ENCODE measurements at regions not wholly inside any gene's neighbourhood (a gene's known extent, or its start where the extent isn't known, plus 50 kb on each side); places are given as distances from the start of the nearest gene placed in this dataset.

DNA sequence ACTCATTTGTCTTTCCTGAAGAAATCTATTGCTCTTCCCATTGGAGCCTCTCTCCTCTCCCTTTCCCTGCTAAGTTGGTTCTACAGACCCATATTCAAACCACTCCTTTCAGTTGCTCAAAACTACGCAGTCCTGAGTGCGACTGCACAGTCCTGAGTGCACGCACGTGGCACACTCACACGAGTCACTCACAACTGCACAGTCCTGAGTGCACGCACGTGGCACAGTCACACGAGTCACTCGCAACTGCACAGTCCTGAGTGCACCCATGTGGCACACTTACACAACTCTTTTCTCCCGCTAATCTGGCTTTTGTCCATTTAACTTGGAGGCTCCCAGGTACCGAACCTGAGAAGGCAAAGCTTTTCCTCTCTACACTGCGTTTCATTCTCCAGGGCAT lies 159.7 kb downstream of the RNASET2 start:
- no peak overlapping the region for H3K18ac ChIP-seq (ENCODE audit: insufficient read length, low read depth, low read length)
- no peaks in the 10 kb centered on the region; a peak in 1 of 7 replicates for H3K36me3 Mint-ChIP-seq (ENCODE audit: insufficient read depth in 1 of 3, low read depth in 3 of 3)
- H3K56ac ChIP-seq (ENCODE audit: insufficient read length, low read depth, low read length): no peak overlapping the region
- no peak overlapping the region for H2BK20ac ChIP-seq (ENCODE audit: low read depth, low read length, poor library complexity, severe bottlenecking)
- no peak overlapping the region for H2AK5ac ChIP-seq (ENCODE audit: insufficient read length, low read length)
- H3K4me2 ChIP-seq (ENCODE audit: insufficient read depth, insufficient read length, low read length): no peak overlapping the region
- no peak overlapping the region for H2BK5ac ChIP-seq (ENCODE audit: insufficient read length, low read length)
- H3K4me1 ChIP-seq (ENCODE audit: insufficient read depth, low read length): no peaks in the 10 kb centered on the region
- no CpG with 5 or more reads among the region's 12 CpGs for WGBS (ENCODE audit: extremely low coverage, insufficient read length, low lambda C conversion rate)
- no peak overlapping the region for H3K23ac ChIP-seq (ENCODE audit: insufficient read length, low read depth, low read length)
- no peak overlapping the region for H3K27ac Mint-ChIP-seq
- no peaks in the 10 kb centered on the region for H3K79me2 ChIP-seq (ENCODE audit: insufficient read depth, low read length)
- no peak overlapping the region for H4K8ac ChIP-seq (replicated peaks; ENCODE audit: insufficient read length, low read depth, low read length)
- H4K5ac ChIP-seq (ENCODE audit: insufficient read length, low read depth, low read length): no peak overlapping the region
- H3K79me1 ChIP-seq (ENCODE audit: insufficient read depth, low read depth, low read length, poor library complexity, severe bottlenecking): no peaks in the 10 kb centered on the region
- H2BK12ac ChIP-seq (ENCODE audit: insufficient read length, low read depth, low read length): no peak overlapping the region
- H2AFZ ChIP-seq (ENCODE audit: low read length): no peak overlapping the region
- no peak overlapping the region for H2BK120ac ChIP-seq (ENCODE audit: low read depth, low read length, poor library complexity, severe bottlenecking)
- H3K9me3 Mint-ChIP-seq: peaks cover 3 to 5% of the 10 kb centered on the region in 2 experiments; a peak in 1 of 5 replicates
- H3K27me3 Mint-ChIP-seq (ENCODE audit: low read depth): peaks cover 3% of the 10 kb centered on the region
- no peak overlapping the region for H3K14ac ChIP-seq (ENCODE audit: insufficient read depth, low read length)
- TF ChIP-seq, protein P1, sequence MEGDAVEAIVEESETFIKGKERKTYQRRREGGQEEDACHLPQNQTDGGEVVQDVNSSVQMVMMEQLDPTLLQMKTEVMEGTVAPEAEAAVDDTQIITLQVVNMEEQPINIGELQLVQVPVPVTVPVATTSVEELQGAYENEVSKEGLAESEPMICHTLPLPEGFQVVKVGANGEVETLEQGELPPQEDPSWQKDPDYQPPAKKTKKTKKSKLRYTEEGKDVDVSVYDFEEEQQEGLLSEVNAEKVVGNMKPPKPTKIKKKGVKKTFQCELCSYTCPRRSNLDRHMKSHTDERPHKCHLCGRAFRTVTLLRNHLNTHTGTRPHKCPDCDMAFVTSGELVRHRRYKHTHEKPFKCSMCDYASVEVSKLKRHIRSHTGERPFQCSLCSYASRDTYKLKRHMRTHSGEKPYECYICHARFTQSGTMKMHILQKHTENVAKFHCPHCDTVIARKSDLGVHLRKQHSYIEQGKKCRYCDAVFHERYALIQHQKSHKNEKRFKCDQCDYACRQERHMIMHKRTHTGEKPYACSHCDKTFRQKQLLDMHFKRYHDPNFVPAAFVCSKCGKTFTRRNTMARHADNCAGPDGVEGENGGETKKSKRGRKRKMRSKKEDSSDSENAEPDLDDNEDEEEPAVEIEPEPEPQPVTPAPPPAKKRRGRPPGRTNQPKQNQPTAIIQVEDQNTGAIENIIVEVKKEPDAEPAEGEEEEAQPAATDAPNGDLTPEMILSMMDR (conservative IDR thresholded peaks at IDR 0.05): no peak
- no peak overlapping the region for H2BK15ac ChIP-seq (ENCODE audit: low read depth, low read length)
- no peaks in the 10 kb centered on the region for H3K23me2 ChIP-seq (ENCODE audit: insufficient read length, low read depth, low read length, poor library complexity, severe bottlenecking)
- H3K4me1 Mint-ChIP-seq: no peaks in the 10 kb centered on the region
- H4K91ac ChIP-seq (ENCODE audit: insufficient read length, low read depth, low read length): no peak overlapping the region
- H3K27ac ChIP-seq (ENCODE audit: insufficient read length, low read depth, low read length): no peak overlapping the region
- no peak overlapping the region for H3K4me3 Mint-ChIP-seq
- H3K9ac ChIP-seq (ENCODE audit: extremely low read depth, insufficient read length, low read length): no peak overlapping the region
- H3K4ac ChIP-seq (ENCODE audit: low read depth, low read length): no peak overlapping the region
- no peaks in the 10 kb centered on the region for H3K9me3 ChIP-seq (ENCODE audit: control insufficient read depth, low read depth, low read length)
- DNase-seq: no peak
- no peaks in the 10 kb centered on the region for H3K27me3 ChIP-seq (ENCODE audit: insufficient read depth, low read length)
- no peak overlapping the region for H3T11ph ChIP-seq (ENCODE audit: low read length)
- no peaks in the 10 kb centered on the region for H4K20me1 ChIP-seq (ENCODE audit: control insufficient read depth, insufficient read depth, insufficient read length)

Measured in H9 (cell line).